Activated CD8-positive, alpha-beta memory T cell treated with anti-CD3 and anti-CD28 coated beads for 24 hours (primary cell): ENCODE measurements at regions not wholly inside any gene's neighbourhood (a gene's known extent, or its start where the extent isn't known, plus 50 kb on each side); places are given as distances from the start of the nearest gene placed in this dataset.
"Not testable (repeated sequence)": the region's sequence is repeated elsewhere in the genome, so short reads cannot be mapped to it uniquely, and the experiment has no call there.

Experiments
- DNase-seq: peaks from one replicate; pipeline ENCODE4 v3.0.0-alpha.2; 2020

DNA sequence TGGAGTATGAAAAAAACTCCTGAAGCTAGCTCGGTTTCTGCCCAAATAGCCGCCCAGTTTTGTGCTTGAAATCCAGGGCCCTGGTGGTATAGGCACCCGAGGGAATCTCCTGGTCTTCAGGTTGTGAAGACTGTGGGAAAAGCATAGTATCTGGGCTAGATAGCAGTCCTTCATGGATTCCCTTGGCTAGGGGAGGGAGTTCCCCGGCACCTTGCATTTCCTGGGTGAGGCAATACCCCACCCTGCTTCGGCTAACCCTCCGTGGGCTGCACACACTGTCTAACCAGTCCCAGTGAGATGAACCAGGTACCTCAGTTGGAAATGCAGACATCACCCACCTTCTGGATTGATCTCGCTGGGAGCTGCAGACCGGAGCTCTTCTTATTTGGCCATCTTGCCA lies 184.5 kb upstream of the SLC35B3 start:
- DNase-seq = no peak

DNA sequence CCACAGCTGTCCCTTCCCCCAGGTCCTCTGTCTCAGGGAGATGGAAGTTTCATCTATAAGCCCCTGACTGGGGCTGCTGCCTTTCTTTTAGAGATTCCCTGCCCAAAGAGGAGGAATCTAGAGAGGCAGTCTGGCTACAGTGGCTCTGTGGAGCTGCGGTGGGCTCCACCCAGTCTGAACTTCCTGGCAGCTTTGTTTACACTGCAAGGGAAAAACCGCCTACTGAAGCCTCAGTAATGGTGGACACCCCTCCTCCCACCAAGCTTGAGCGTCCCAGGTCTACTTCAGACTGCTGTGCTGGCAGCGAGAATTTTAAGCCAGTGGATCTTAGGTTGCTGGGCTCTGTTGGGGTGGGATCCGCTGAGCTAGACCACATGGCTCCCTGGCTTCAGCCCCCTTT lies 184.1 kb upstream of the SLC35B3 start:
- DNase-seq = not testable (repeated sequence)

GRCh38 chr6:8608737-8609136 lies 173.4 kb upstream of the SLC35B3 start:
- DNase-seq = no peak

DNA sequence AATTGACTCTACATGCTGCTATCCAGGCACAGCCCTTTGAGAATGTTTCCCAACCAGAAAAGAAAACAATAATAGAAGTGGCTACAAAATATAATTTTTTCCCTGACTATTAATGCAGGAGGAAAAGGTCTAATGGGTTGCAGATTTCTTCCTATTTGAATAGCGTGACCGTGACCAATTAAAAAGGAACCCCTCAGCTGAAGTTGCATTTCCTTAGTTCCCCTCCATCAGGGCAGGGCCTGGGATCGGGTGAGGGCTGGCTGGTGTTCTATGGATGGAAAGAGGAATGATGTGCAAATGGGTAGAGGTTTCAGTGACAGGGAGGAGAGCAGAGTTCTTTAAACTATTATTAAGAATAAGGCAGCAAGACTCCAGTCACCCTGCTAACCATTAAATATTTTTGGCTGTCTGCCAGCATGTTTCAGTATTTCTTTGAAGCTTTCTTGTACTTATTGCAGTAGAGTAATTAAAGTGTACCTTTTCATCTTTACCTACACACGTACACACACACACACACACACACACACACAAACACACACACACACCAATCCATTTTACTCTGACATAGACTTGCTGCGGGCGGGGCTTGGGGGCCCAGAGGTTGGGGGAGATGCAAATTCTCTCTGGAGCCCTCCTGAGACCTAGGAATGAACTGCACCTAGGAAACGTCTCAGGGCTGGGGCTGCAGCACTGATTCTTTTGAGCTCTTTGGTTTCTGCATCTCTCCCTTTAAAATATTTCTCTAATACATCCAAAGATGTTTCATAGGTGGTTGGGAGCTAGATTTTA lies 154.8 kb upstream of the SLC35B3 start:
- DNase-seq = no peak

DNA sequence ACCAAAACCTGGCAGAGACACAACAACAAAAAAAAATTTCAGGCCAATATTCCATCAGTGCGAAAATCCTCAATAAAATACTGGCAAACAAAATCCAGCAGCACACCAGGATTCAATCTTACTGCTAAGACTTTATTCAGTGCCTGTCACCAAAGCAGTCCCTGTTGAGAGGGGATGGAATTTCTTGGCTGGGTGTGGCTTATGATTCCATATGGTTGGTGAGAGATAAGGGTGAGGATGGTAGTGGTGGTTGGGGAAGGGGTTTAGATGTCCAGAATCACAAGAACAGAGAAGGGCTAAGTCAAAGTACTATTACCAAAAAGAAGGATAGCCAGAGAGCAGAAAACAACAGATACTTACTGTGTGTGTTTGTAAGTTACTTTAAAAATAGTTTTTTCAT lies 152.8 kb upstream of the SLC35B3 start:
- DNase-seq = no peak

DNA sequence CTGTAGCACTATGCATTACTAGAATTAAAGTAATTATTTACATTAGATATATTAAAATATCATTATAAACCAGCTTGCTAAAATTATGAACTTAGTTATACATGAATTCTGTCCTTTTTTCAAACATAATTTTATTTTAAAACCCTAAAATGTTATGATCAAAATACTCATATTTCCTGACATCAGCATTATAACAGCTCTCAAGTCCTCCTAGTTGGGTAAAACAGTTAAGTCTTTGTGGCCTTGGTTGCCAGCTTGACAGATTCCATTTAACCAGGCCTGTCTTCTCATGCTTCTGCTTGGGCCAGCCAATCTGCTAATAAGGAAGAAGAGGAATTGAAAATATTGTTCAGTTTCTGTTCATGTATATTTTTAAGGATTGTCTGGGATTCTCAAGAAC lies 147.9 kb upstream of the SLC35B3 start:
- DNase-seq = no peak

DNA sequence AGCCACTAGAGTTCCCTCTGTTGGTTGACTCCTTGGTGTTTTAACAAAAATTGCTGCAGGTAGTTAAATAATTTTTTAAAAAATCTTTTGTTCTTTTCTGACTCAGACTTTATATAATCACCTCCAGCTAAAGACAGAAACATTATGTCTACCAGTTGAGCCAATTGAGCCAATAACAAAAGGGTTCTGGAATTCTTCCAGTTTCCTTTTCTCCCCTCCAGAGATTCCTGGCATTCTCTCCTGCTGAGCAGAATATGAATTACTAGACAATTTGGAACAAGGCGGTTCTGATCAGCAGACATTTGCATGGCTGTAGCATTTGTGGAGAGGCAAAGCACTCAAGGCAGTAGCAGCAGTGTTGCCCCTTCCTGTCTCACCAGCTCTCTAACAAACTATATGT lies 144.0 kb upstream of the SLC35B3 start:
- DNase-seq = no peak

DNA sequence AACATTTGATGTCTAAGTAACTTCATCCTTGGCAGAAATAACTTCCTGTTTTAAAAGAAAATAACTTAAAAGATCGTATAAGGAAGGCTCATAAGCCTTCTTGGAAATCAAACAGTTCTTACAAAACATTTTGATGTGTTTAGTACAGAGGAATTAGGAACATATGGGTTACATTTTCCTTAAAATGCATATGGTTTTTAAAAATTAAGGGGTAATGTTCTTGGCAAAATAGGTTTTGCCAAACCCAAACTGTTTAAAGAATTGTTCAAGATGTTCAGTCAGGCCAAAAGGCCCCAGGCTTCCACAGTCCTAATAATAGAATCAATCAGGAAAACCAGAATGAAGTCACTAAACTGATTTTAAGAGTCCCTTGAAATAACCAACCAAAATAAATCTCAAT lies 142.7 kb upstream of the SLC35B3 start:
- DNase-seq = no peak

GRCh38 chr6:8574749-8575468 lies 139.6 kb upstream of the SLC35B3 start:
- DNase-seq = no peak

GRCh38 chr6:8574311-8574710 lies 139.0 kb upstream of the SLC35B3 start:
- DNase-seq = no peak

DNA sequence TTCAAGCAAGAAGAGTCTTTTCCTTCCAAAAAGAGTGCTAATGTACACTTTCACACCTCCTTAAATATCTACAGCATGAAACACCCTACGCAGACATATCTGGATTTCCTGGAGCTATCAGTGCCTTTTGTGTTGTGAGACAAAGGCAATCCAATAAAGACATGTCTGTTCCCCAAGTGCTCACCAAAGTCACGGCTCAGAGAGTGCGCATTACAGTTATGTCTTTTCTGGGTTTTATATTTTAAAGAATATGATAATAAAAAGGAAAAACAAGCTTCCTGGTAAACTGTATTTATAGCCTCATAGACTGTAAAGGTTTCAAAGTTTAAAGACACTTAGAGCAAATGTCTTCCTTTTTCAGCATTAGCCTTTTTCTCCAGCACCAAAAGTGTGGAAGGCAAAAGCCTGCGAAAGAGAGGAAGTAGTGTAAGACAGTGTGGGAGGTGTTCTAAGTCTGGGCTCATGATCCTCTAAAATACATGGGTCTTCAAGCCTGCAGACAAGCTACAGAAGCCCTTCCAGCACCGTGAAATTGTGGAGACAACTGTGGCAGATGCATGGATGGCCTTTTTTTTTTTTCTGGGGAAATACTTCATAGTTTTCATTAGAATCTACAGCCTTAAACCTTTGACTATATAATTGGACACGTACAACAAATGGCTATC lies 135.0 kb upstream of the SLC35B3 start:
- no peak for DNase-seq

DNA sequence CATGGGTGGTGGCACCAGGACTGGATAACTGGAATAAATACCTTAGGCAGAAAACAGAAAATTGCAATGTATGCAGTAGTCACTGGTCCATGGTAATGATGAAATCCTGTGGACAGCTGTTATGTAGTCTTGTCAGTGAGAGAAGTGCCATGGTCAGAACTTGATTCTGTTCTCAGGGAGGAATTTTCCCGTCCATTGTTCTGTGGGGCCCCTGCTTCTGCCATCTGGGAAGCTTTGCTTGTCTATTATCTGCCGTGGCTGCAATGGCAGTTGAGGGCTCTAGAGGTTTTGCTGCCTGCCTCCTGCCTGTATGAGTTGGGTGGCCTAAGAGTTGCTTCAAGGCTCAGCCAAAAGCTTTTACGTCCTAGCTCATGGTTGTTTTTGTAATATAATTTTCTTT lies 126.8 kb upstream of the SLC35B3 start:
- DNase-seq = no peak

DNA sequence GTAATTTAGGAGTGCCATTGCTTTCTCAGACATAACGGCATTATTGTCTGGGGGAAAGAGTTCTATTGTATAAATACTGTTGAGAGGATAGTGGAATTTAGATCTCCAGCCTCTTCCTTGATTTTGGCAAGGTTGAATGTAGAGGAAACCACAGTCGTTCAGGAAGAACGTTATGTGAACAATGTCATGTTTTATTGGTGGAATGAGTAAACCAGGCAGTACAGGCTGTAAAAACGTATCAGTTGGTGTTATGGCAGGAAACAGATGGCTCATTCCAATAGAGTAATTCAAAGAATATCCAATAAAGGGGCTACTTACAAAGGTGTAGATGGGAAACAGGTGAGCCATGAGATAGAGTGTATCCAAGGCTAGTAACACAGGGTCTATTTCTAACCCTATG lies 123.6 kb upstream of the SLC35B3 start:
- no peak for DNase-seq

DNA sequence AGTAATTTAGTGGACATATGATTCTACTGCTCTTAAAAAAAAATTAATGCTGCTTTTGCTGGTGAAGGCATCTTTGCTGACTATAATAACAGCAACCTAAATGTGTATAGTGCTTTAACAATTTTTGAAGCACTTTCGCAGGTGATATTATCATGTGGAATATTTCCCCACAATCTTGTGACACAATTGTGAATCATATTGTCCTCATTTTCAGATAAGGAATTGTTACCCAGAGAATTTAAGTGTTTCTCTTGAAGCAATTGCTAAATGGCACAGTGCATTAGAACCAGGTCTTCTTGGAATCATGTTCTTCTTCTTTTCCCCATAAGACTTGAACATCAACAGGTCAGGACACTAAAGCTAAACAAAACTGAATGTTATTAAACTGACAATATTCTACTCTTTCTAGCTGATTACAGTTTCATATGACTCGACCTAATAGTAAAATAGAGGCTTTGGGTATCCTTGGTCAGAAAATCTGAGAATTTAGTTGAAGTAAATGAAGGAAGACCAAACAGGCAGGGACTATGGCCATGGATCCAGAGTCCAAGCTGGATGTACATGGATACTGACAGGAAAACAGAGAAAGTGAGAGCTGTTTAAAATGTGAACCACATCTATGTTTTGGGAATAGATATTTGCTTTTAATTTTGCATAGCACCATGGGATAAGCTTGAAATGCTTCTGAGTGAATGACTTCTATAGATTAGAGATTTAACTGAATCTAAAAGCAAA lies 121.8 kb upstream of the SLC35B3 start:
- DNase-seq = no peak

GRCh38 chr6:8556370-8557013 lies 121.1 kb upstream of the SLC35B3 start:
- DNase-seq = no peak

DNA sequence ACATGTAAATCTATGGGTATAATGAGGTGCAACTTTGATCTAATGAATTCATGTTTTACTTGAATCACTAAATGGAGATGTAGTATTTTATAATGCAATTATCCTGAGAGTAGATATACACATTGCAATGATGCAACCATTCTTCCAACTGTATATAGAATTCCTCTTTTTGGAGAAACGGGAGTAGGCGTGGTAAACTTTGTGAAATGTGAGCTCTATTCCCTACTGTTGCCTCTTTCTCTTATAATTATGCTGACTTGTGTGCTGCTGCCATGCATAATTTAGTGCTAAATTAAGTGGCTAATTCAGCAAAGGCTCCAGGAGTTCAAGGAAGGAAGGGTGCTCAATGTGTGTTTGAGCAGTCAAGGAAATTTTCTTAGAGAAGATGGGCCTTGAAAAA lies 116.6 kb upstream of the SLC35B3 start:
- DNase-seq = no peak

DNA sequence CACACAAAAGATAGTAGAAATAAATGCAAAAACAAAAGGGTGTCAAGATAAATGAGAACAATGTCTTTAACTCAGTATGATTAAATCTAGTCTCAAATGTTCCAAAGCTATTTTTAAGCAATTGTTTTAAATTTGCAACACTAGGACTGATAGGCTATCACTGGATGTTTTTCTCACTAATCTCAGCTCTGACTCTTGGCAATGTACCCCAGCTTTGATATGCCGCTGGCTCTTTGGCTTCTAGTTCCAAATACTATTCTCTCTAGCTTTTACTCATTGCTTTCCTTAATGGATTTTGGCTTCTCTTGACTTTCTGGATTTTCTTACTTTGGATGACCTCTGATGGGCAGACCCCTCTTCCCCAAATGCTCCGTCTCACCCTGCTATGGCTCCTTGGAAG lies 116.0 kb upstream of the SLC35B3 start:
- DNase-seq = no peak

DNA sequence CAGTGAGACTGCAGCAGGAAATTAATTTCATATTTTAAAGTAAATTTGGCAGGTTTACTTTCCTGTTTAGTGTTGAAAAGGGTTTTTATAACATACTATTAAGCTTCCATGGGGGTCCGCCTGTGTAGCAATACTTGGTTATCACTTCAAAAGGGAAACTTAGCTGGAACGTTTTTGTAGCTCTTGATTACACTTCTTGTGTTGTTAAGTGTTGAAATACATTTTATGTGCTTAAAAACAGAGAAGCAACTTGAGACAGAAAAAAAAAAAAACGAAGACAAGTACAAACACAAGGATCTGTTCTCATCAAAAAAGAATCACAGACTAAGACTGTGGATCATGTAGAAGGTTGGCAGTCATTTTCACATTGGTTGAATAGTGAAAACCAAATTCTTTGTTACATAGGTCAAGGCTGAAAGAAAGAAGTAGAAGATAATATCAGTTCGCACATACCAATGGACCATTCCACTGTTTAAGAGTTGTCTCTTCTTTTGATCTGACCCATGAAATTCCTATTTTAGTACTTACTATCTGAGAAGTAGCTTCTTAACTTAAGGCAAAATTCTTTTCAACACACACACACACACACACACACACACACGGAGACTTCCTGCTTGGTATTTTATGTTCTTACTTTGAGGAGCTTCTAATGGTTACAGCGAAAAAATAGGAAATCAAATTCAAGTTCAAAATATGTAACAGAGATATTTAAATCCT lies 113.9 kb upstream of the SLC35B3 start:
- no peak for DNase-seq

- no peak for DNase-seq
Measured at GRCh38 chr6:8546496-8546895, 111.2 kb upstream of the SLC35B3 start.

DNA sequence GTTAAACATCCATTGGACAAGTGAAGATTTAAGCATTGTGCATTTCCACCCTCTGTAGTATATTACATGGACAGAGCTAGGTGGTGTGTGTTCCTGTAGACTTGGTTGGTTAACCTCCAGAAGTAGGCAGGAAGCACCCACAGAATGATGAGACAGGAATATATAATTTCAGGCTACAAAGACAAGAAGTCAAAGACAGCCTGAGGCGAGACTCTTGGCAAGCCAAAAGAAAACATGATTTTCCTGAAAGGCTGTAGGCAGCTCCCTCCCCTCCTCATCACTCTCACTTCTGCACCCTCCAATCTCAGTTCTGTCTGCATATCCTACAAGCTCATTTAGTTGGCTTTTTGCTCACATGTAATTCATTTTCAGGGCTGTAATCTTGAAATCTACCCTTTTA lies 110.0 kb upstream of the SLC35B3 start:
- DNase-seq = no peak

GRCh38 chr6:8543714-8544113 lies 108.4 kb upstream of the SLC35B3 start:
- DNase-seq = no peak

DNA sequence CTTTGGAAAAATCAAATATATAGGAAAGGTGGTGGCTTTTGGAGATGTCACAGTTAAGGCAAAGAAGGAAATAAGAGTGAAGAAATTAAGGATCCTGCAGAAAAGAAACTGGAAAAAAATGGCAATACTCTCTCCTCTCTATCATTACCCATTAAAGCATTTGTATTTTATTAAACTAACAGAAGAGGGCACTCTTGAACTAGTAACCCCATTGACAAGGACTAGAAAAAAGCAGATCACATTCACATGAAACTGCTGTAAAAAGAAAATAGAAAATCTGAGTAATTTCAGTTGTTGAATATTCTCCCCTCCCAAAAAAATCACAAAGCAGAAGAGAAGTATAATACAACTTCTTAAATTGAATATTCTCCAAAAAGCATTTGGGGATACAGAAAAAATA lies 104.1 kb upstream of the SLC35B3 start:
- DNase-seq = no peak
